GM21825 (cell line): ENCODE measurements at regions not wholly inside any gene's neighbourhood (a gene's known extent, or its start where the extent isn't known, plus 50 kb on each side); places are given as distances from the start of the nearest gene placed in this dataset.
"Not testable (repeated sequence)": the region's sequence is repeated elsewhere in the genome, so short reads cannot be mapped to it uniquely, and the experiment has no call there.

Experiments used
- ATAC-seq: cut with Tn5 transposase; IDR thresholded peaks from one replicate; pipeline ENCODE4 v1.9.1; 2021; ENCODE audit warnings: mild to moderate bottlenecking, moderate library complexity; ENCODE audit not compliant: unreplicated experiment

DNA sequence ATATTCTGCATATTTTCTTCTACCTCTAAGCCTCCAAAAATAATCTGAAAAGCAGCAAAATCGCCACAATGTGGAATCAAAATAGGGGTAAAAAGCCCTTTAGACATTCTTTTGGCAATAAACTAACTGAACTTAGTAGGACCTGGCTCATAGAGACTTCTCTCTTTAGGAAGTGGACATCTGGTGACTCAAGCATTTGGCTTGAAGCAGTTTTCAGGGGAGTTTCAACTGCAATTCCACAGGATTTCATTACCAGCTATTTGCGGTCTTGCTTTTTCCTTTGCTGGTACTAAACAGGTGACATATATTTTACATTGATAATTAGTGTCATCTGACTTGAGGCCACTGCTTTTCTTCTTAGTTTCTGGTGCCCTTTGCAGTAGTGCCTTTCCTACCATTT, 173.2 kb upstream of the FBN2 start:
- no peak for ATAC-seq

DNA sequence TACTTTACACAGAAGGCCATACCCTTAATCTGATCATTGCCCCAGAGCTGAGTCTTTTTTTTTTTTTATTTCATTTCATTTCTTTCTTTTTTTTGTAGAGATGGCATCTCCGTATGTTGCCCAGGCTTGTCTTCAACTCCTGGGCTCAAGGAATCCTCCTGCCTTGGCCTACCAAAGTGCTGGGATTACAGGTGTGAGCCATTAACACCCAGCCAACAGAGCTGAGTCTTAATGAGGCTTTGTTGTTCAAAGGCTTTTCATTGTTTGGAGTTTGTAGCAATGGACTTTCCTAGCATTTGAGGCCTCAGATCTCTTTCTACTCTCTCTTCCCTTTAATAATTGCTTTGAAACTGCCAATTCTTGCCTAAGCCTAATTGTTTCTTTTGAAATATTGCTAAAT, 176.5 kb upstream of the FBN2 start:
- ATAC-seq: no peak

DNA sequence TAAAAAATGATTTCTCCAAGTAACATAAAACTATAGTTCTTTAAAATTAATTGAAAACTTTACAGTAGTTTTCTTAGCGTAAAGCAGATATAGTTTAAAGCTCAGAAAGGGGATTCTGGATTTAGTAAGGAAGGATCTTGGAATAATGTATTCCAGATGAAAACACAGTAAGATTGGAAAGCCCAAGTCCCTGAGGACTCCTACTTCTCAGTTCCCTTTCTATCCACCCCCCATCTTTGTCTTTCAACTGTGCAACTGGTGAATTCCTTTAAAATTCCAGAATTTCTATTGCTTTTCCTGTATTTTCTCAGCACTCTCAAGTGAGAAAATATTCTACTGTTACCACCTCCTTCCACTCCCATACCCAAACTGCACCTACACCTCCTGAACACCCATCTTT, 184.5 kb upstream of the FBN2 start:
- ATAC-seq: no peak

DNA sequence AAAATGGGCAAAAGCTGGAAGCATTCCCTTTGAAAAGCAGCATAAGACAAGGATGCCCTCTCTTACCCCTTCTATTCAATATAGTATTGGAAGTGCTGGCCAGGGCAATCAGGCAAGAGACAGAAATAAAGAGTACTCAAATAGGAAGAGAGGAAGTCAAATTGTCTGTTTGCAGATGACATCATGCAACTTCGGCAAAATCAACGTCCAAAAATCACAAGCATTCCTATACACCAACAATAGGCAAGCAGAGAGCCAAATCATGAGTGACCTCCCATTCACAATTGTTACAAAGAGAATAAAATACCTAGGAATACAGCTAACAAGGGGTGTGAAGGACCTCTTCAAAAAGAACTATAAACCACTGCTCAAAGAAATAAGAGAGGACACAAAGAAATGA, 192.0 kb upstream of the FBN2 start:
- ATAC-seq: not testable (repeated sequence)

DNA sequence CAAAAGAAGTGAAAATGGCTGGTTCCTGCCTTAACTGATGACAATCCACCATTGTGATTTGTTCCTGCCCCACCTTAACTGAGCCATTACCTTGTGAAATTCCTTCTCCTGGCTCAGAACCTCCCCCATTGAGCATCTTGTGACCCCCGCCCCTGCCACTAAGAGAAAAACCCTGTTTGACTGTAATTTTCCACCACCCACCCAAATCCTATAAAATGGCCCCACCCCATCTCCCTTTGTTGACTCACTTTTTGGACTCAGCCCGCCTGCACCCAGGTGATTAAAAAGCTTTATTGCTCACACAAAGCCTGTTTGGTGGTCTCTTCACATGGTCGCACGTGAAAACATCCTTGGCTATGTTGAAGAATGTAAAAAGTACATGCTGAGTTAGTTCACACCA, 197.6 kb upstream of the FBN2 start:
- ATAC-seq: not testable (repeated sequence)

DNA sequence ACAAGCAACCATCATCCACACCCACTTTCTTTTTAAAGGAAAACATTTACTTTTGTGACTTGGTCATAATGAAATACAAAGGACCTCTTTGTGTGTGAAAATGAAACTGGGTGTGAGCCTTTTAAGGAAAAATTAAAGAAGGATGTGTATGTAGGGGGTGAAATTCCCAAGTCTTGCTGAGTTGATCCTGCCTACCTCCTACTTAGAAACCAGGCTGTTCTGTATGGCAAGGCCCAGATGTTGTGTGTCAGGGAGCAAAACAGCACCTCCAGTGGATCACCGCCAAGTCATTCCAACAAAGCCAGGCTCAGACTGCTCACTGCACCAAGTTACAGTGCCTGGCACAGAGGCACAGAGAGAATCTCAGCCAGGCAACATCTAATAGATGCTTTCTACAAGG, 198.5 kb upstream of the FBN2 start:
- ATAC-seq: no peak

DNA sequence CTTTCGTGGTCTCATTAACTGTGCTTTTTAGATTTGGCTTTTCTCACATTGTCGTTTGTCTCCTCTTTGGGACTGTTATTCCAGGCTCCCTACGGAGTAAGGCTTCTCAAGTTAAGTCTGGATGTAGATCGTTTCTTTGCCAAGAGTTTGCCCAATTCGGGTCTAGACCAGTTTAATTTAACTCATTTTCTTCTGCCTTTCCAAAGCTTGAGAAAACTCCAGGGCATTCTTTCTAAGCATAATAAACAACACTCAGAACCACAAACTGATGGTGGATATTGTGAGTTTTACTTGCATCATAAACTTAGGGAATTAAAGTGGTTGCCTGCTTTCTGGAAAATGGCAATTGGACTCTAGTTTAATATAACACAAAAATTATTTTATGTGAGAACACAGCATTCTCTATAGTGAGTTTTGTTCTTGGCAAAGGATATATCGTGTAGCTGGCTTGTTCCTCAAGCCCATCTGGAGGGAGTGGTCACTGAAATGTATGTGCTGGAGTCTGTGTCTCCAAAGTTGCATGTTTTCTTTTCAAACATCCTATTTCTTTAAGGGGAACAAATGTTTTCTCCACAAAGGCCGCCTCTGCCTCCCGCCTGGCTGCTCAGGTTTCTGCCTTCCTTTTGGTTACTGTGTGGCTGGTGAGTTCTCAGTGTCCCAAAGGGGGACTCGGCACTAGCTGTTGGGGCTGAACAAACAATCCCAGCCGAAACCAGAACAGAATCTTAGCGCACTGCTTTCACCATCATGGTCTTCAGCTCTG, 211.3 kb upstream of the FBN2 start:
- no peak for ATAC-seq

DNA sequence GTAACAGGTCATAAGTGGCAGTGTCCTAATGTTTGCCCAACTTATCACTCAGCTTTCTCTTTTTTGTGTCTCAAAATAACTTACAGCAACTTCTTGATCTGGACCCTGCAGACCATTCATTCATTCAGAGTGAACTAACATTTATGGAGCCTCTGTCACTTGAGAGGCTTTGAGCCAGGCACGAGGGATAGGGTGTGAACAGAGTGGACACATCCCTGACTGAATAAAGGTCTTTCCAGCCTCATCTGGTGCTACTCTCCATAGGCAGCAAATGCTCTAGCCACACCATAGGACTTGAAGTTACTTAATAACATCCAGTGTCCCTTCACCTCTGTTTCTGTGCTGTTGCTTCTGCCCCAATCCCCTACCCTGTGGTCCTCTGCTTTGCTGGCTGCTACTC, 212.1 kb upstream of the FBN2 start:
- no peak for ATAC-seq

DNA sequence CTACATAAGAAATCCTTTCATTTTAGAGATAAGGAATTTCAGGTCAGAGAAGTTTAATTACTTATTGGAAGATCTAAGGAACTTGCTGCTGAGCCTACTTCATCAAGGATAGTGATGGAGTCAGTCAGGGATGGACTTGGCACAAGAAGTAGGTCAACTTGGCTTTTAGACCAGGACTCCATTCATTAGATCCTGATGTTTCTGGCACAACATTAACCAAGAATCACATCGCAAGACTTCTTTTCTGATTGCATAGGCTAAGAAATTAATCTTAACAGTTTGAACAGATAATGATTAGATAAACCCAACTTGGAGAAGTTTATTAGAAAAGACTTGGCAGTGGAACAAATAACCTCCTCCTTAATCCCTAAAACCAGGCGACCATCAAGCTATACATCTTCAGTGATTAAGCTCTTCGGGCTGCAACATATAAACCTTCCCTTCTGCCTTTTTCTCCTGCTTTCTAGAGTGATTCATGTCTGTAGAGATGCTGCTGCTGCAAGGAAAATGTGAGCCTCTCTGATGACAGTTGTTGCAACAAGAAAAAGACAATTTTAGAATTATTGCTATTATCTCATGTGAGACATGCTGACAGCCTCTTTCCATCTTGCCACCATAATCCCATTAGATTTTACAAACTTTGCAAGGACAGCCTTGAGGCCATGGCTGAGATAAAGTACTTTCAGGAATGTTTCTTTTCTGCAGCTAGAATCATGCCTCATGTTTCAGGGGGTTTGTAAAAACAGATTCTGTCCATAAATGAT, 207.9 kb upstream of the SLC27A6 start:
- ATAC-seq: no peak

DNA sequence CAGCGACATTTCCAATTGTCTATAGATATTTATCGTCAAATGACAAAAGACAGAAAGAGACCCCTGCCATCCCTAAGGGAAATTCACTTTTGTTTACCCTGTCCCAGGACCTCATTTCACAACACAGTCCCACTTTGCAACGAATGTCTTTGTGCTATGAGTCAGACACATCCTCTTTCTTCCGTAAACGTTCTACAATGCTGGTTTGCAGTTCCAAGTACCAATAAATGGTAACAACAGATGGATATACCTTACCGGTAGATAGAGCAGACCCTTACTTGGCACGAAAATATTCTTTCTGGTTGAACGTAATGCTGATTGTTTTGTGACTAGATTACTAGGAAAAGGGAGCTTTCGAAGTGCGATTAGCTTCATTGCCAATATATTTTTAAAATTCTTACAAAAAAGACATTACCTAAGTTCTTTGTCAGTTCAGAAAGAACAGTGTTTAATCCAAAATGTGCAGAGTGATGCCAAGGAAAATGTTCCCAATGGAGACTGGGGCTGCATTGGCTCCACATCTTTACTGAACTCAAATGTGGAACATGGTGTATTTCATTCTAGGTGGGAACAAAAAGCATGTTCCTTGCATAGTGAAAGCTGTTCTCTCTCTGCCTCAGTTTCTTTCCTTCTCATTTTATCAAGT, 202.5 kb upstream of the SLC27A6 start:
- no peak for ATAC-seq

DNA sequence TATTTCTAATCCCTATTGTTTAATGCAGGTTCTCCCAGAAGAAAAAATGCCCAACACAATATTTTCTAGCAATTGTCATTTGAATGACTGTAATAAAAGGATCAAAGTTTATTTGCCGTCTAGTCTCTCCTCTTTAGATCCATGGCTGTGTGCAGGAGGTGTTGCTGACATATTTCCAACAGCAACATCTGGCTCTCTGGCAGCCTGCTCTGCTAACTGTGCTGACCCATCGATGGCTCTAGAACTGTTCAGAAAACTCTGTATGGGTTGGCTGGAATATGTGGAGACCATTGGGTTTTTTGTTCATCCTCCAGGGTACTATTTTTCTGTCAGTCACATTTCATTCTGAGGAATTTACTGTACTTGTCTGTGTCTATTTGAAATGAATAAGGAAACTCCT, 202.0 kb upstream of the SLC27A6 start:
- no peak for ATAC-seq

DNA sequence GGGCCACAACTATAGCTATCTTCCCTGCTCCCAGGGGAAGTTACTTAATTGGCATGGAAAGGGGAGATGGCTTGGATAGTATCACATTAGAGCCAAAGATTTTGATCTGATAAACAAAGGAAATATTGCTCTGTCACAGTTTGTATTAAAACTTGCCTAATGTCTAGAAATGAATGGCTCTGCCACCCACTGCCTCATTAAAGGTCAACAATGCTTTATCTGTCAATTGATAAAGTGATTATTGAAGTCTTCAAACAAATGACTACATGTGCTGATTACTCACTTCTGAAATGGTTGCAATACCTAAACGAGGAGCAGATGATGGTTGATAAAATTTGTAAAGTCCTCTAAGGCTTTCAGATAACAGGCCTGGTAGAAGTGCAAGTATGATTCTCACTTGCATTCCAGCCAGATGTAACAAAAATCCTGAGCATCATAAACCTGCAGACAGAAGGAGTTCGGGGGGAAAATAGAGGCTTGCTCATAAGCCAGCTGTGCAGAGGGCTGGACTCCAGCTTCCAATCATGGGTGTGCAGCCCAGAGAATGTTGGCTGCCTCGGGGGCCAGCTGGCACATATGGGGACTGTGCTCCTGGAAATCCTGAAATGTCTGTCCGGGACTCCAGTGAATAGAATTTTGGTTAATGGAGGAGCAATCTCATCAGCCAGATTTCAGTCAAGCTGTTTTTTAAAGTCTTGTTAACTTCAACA, 200.5 kb upstream of the SLC27A6 start:
- ATAC-seq: no peak

DNA sequence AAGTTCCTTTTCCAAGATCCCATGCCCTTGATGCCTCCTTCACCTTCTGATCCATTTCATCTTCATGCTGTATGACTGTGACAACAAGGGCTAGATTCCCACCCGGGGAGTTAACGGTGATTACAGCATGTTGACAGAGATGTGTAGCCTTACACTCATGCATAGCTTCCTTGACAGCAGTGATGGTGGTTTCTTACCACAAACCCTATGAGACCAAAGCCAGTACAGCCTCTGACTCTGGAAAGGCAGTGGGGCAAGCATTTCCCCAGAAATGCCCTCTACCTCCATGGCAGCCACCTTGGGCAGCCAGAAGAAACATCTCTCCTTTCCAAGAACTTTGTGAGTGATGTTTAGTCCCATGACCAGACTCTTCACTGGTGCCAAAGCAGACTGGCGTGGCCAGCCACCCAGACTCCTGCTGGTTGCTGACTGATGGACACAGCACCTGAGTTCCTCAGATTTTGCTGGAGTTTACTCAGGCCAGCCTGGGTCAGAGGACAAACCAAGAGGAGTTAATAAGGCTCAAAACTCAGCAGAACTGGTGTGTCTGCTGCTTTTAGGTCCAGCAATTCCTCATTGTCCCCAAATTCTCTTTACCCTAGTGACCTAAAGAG, 199.7 kb upstream of the SLC27A6 start:
- no peak for ATAC-seq

DNA sequence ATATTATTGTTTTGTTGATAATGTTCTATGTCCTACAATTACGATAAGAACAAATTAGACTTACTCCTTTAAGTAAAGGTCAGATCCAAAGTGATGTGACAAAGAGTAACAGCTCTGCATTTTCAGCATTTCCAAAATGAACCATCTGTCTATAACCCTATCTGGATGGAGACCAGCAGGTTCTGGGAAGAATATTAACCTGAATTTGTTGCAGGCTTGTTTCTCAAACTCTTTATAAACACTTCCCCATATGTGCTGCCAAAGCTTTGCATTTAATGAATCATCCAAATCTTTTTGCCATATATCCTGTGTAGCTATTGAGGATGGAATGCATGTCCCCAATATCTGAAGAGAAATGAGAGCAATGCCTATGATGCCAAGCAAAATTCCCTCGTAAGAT, 198.9 kb upstream of the SLC27A6 start:
- ATAC-seq: no peak

DNA sequence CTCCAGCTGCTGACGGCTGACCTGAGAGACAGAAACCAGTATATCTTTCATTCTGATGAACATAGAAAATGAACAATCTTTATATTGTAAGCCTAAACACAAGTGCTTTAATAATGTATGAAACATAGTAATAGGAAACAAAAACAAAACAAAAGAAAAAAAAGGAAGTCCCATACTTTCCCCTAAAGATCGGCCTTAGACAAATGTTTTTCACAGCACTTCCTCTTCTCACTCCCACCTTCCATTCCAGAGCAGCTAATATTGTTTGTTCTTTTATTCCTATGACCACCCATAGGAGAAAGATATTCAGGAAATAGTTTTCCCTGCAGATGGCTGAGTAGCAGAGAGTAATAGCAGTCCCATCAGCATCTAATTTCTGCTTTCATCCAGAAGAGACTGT, 194.4 kb upstream of the SLC27A6 start:
- no peak for ATAC-seq

DNA sequence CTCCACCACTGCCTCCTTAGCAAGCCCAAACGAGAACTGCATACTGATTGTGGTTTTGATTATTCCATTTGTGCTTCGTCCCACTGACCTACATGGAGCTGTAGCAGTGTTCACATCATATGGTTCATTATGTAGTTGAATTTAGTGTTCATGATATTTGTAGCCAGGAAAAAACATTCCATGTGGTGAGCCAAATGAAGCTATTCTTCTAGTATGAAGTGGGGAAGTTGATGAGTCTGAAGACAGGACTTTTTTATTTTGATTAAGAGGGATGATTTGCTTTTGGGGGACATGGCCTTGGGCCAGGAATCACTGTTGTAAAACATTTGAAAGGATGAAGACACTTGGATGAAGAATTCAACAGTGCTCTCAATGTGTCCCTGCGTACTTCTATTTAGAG, 192.9 kb upstream of the SLC27A6 start:
- ATAC-seq: no peak

DNA sequence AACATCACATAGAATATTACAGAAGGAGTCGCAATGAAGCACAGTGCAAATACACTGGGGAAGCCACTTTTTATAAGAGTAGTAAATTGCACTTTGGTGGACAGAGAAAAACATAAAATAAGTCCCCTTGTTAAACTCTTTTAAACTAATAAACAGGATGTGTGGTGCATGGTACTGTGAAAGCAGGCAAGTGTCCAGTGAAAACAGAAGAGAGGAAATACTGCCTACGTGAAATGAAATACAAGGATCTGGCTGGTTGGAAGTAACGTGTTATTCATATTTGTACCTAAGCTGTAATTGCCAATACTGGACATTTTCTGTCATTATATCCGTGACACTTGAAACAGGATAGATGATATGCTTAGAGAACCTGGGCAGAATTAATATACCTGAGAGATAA, 191.9 kb upstream of the SLC27A6 start:
- no peak for ATAC-seq

DNA sequence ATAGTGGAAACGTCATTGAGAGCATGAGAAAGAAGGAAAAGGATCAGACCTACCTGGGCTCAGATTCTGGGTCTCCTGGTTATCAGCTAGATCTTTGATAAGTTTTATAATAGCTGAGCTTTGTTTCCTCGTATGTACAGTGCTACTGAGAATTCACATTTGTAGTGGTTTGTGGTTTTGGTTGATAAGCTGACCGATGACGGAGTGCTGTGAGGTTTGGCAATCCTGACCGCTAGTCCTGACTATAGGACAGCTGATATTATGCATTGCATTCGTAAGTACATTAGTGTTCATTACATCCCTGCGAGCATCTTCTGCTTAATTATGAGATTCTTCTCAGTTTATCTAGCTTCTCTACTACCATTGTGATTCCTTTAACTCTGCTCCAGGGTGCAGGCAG, 190.7 kb upstream of the SLC27A6 start:
- no peak for ATAC-seq

DNA sequence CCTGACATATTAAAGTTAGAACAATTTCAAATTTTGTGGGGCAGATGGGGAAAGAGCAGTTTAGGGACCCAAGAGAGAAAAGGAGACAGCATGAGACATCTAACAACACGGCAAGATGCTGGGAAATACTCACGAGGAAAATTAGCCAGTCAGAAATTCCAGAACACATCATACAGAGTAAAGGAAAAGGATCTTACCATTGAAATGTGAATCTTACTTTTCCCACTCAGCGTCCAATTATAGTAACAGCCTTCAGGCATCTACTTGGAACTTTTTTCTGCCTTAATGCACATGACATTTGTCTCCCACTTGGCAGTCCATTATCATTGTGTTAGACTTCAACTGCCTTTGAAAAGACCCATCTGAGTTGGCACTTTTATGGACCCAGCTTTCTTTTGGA, 189.7 kb upstream of the SLC27A6 start:
- ATAC-seq: no peak

DNA sequence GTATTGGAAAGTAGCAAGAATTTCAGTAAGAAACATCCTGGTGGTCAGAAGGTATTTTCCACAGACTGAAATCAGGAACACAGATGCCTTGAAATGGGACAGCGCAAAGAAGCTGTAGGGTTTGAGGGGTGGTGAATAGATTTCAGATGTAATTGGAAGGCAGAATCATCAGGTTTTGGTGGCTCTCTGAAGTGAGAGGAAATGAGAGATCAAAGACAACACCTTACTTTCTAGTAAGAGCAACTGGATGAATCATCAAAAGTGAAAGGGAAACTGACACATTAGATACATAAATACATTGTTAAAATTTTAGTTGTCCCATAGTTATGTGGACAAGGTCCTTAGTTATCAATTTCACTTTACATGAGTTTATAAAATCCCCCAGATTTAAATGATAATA, 188.2 kb upstream of the SLC27A6 start:
- peak; percentile 91 for ATAC-seq

DNA sequence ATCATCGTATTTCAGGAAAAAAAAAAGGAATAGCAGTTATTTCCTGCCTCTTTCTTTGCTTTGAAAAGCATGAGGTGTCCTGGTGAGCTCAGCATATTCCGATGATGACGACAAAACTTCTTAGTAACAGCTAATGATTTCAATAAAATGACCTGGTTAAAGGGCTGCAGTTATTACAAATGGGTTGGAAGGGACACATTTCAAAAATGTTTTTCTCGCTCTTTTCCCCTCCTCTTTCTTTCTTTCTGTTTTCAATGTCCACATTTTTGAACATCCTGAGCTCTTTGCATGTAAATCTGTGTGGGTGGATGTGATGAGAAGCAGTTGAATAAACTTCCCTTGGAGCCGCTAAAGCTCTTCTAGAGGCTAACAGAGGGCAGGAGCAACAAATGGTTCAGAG, 186.8 kb upstream of the SLC27A6 start:
- no peak for ATAC-seq
